GM10266 (cell line): ENCODE measurements at regions not wholly inside any gene's neighbourhood (a gene's known extent, or its start where the extent isn't known, plus 50 kb on each side); places are given as distances from the start of the nearest gene placed in this dataset.

Experiments
- DNase-seq: peaks from one replicate; pipeline ENCODE4 v3.0.0; 2012; ENCODE audit errors: extremely low spot score
- CTCF ChIP-seq: IDR thresholded peaks from 2 replicates; pipeline ENCODE4 v1.5.1; 2012; ENCODE audit warnings: mild to moderate bottlenecking, low read depth; ENCODE audit not compliant: control insufficient read depth, insufficient read depth; ENCODE audit errors: missing control alignments

- no peak for DNase-seq
- TF ChIP-seq CTCF = no peak
Measured at GRCh38 chr12:88753066-88753465, 172.8 kb upstream of the KITLG start.

GRCh38 chr12:88752183-88752582, 171.9 kb upstream of the KITLG start:
- no peak for DNase-seq
- no peak for TF ChIP-seq CTCF

- no peak for TF ChIP-seq CTCF
- no peak for DNase-seq
Measured at GRCh38 chr12:88750867-88751543, 170.7 kb upstream of the KITLG start.

- DNase-seq = no peak
- TF ChIP-seq CTCF = no peak
Measured at GRCh38 chr12:88746386-88746785, 166.1 kb upstream of the KITLG start.

- DNase-seq = no peak
- TF ChIP-seq CTCF = no peak
Measured at GRCh38 chr12:88743946-88744685, 163.8 kb upstream of the KITLG start.

GRCh38 chr12:88737838-88738472, 157.7 kb upstream of the KITLG start:
- DNase-seq = no peak
- no peak for TF ChIP-seq CTCF

GRCh38 chr12:88736031-88736430, 155.8 kb upstream of the KITLG start:
- TF ChIP-seq CTCF = no peak
- no peak for DNase-seq
